ENCODE measurements at regions not wholly inside any gene's neighbourhood (a gene's known extent, or its start where the extent isn't known, plus 50 kb on each side); places are given as distances from the start of the nearest gene placed in this dataset.

DNA sequence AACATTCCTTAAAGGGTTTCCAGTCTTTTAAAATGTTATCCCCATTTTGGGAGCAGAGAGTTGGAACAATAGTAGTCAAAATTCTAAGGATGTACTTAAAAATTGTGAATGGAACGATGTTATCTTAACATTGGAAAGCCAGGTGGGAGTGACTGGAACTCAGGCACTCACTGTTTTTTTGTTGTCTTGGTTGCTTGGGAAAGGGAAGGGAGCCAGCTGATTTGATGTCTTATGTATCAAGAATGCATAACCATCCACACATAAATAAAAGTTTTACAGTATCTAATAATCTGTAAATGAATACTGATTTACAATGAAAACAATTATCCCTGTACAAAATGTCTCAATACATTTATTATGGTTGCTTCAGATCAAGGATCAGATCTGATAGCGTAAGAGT is 88.7 kb downstream of the SLC10A2 start:
- TF ChIP-seq, protein P1, sequence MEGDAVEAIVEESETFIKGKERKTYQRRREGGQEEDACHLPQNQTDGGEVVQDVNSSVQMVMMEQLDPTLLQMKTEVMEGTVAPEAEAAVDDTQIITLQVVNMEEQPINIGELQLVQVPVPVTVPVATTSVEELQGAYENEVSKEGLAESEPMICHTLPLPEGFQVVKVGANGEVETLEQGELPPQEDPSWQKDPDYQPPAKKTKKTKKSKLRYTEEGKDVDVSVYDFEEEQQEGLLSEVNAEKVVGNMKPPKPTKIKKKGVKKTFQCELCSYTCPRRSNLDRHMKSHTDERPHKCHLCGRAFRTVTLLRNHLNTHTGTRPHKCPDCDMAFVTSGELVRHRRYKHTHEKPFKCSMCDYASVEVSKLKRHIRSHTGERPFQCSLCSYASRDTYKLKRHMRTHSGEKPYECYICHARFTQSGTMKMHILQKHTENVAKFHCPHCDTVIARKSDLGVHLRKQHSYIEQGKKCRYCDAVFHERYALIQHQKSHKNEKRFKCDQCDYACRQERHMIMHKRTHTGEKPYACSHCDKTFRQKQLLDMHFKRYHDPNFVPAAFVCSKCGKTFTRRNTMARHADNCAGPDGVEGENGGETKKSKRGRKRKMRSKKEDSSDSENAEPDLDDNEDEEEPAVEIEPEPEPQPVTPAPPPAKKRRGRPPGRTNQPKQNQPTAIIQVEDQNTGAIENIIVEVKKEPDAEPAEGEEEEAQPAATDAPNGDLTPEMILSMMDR (IDR thresholded peaks at IDR 0.05; ENCODE audit: low read length) = no peak
- TF ChIP-seq EZH2 (optimal IDR thresholded peaks at IDR 0.05; ENCODE audit: low read depth, low read length) = no peak
